ENCODE measurements at regions not wholly inside any gene's neighbourhood (a gene's known extent, or its start where the extent isn't known, plus 50 kb on each side); places are given as distances from the start of the nearest gene placed in this dataset.

DNA sequence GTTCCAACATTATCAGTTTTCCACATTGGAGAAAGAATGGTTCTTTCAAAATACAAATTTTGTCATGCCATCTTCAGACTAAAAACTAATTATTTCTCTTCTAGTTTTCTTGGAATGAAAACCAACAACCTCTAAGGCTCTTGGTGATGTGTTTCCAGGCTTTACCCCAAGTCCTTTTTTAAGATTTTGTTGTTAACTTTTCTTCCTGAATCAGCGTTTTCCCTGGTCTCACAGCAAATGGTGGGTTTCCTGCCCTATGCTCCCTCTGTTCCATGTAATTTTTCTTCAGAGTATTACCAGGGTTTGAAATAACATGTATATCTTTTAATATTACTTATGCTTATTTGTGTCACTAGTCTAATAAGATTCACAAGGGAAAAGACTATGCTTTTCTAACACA lies 1311.9 kb downstream of the LRFN5 start (continued):
- TF ChIP-seq SREBF2 (IDR thresholded peaks at IDR 0.05): no peak
- no peak for TF ChIP-seq JUN (IDR thresholded peaks at IDR 0.05)
- TF ChIP-seq RFX5 (IDR thresholded peaks at IDR 0.05): no peak
- TF ChIP-seq, protein P1, sequence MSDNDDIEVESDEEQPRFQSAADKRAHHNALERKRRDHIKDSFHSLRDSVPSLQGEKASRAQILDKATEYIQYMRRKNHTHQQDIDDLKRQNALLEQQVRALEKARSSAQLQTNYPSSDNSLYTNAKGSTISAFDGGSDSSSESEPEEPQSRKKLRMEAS (IDR thresholded peaks at IDR 0.05): no peak
- no peak for TF ChIP-seq MAFK (IDR thresholded peaks at IDR 0.05; ENCODE audit: partially characterized antibody)

DNA sequence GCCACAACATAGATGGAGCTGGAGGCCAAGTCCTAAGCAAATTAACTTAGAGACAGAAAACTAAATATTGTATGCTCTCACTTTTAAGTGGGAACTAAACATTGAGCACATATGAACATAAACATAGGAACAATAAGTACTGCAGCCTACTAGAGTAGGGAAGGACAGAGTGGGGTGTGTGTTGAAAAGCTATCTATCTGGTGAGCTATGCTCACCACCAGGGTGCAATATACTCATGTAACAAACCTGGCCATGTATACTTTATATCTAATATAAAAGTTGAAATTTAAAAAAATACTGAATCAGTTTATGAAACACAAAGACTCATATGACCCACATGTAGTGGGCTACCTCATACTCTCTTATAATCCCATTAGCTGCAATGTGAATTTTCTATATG lies 1305.0 kb downstream of the LRFN5 start:
- Histone ChIP-seq H3K4me2 (no peak overlapping the region), H3K4me1 (no peaks in the 10 kb centered on the region), H3K9me3 (no peaks in the 10 kb centered on the region), H3K27ac (no peak overlapping the region), H3K4me3 (no peak overlapping the region)
- ATAC-seq (no peak), FAIRE-seq (no peak), DNase-seq (ENCODE audit: low read depth in 1 of 2, low spot score in 1 of 2) (peak in 1 of 2 experiments; percentile 2)
- POLR2A ChIA-PET: no interaction called here
- CTCF ChIA-PET: interaction anchor here (1.2 kb wide), 1 partner anchor 543 kb away, joined by 3 read pairs; no protein-coding TSS in a partner anchor
- TF ChIP-seq TP53 (CRISPR knock-in tag; IDR thresholded peaks at IDR 0.05): no peak
- TF ChIP-seq, protein P2, sequence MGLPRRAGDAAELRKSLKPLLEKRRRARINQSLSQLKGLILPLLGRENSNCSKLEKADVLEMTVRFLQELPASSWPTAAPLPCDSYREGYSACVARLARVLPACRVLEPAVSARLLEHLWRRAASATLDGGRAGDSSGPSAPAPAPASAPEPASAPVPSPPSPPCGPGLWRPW (IDR thresholded peaks at IDR 0.05): no peak
- TF ChIP-seq, protein P1 (IDR thresholded peaks at IDR 0.05): no peak
- no peak for TF ChIP-seq BHLHE40 (IDR thresholded peaks at IDR 0.05; ENCODE audit: low read depth, low read length)
- no peak for TF ChIP-seq JUNB (IDR thresholded peaks at IDR 0.05)
- no peak for TF ChIP-seq FOSL2 (IDR thresholded peaks at IDR 0.05)
- TF ChIP-seq FOSL2 (CRISPR knock-in tag; IDR thresholded peaks at IDR 0.05): no peak
- no peak for TF ChIP-seq ZC3H11A (IDR thresholded peaks at IDR 0.05)
- TF ChIP-seq RNF2 (IDR thresholded peaks at IDR 0.05; ENCODE audit: borderline replicate concordance, low read depth): no peak
- TF ChIP-seq ZNF302 (CRISPR knock-in tag; IDR thresholded peaks at IDR 0.05): no peak
- TF ChIP-seq RFX5 (IDR thresholded peaks at IDR 0.05): no peak
- TF ChIP-seq HEYL (CRISPR knock-in tag; IDR thresholded peaks at IDR 0.05): no peak
- no peak for TF ChIP-seq MAFK (IDR thresholded peaks at IDR 0.05; ENCODE audit: partially characterized antibody)
- 0 out of 3 replicates have a peak, but pooled peaks have one; percentile 19 for TF ChIP-seq SMC3 (IDR thresholded peaks at IDR 0.05)
- TF ChIP-seq HDAC2 (IDR thresholded peaks at IDR 0.05): no peak
- TF ChIP-seq, protein P3, sequence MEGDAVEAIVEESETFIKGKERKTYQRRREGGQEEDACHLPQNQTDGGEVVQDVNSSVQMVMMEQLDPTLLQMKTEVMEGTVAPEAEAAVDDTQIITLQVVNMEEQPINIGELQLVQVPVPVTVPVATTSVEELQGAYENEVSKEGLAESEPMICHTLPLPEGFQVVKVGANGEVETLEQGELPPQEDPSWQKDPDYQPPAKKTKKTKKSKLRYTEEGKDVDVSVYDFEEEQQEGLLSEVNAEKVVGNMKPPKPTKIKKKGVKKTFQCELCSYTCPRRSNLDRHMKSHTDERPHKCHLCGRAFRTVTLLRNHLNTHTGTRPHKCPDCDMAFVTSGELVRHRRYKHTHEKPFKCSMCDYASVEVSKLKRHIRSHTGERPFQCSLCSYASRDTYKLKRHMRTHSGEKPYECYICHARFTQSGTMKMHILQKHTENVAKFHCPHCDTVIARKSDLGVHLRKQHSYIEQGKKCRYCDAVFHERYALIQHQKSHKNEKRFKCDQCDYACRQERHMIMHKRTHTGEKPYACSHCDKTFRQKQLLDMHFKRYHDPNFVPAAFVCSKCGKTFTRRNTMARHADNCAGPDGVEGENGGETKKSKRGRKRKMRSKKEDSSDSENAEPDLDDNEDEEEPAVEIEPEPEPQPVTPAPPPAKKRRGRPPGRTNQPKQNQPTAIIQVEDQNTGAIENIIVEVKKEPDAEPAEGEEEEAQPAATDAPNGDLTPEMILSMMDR (IDR thresholded peaks at IDR 0.05): peak; percentile 20; the same call in 1 of the 3 replicates
- peak; percentile 32 to 35; a peak in 2 of 5 replicates for TF ChIP-seq RAD21 (conservative IDR thresholded peaks at IDR 0.05 in 1 of 2, IDR thresholded peaks at IDR 0.05 in 1 of 2)
- TF ChIP-seq GATA3 (IDR thresholded peaks at IDR 0.05; ENCODE audit: borderline replicate concordance): no peak
- TF ChIP-seq, protein P4, sequence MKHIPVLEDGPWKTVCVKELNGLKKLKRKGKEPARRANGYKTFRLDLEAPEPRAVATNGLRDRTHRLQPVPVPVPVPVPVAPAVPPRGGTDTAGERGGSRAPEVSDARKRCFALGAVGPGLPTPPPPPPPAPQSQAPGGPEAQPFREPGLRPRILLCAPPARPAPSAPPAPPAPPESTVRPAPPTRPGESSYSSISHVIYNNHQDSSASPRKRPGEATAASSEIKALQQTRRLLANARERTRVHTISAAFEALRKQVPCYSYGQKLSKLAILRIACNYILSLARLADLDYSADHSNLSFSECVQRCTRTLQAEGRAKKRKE (CRISPR knock-in tag; IDR thresholded peaks at IDR 0.05; ENCODE audit: low read depth): no peak
- no peak for TF ChIP-seq CHD4 (IDR thresholded peaks at IDR 0.05; ENCODE audit: borderline replicate concordance)
- TF ChIP-seq, protein P5, sequence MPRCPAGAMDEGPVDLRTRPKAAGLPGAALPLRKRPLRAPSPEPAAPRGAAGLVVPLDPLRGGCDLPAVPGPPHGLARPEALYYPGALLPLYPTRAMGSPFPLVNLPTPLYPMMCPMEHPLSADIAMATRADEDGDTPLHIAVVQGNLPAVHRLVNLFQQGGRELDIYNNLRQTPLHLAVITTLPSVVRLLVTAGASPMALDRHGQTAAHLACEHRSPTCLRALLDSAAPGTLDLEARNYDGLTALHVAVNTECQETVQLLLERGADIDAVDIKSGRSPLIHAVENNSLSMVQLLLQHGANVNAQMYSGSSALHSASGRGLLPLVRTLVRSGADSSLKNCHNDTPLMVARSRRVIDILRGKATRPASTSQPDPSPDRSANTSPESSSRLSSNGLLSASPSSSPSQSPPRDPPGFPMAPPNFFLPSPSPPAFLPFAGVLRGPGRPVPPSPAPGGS (IDR thresholded peaks at IDR 0.05): no peak

DNA sequence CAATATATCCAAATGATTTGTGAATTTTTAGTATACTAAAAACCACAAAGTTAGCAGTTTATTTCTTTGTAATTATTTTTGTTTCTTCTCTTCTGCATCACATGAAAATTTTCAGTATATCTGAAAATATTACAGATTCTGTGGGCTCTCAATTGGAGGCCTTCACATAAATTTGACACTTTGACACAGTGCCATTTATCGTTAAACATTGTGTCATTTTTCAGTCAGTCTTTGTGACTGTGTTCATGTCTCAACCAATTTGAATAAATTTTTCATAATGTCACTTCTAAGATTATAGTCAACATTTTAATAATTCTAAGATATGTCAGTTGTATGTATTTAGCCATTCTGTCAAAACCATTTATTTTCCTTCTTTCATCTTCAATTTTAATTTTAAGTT lies 1303.0 kb downstream of the LRFN5 start:
- POLR2A ChIA-PET: no interaction called here
- 30% methylated on average over 1 of the region's 1 CpG for WGBS (ENCODE audit: missing lambda C conversion rate)
- Histone ChIP-seq H3K27ac (no peak overlapping the region), H3K4me1 (no peaks in the 10 kb centered on the region), H3K4me2 (no peak overlapping the region), H3K4me3 (no peak overlapping the region), H3K9me3 (no peaks in the 10 kb centered on the region)
- no peak for ATAC-seq
- DNase-seq (ENCODE audit: low read depth in 1 of 2, low spot score in 1 of 2): no peak
- no peak for FAIRE-seq
- CTCF ChIA-PET: no interaction called here
- TF ChIP-seq POLR2AphosphoS2 (conservative IDR thresholded peaks at IDR 0.05; ENCODE audit: low read length) (no peak), RCOR1 (IDR thresholded peaks at IDR 0.05; ENCODE audit: low read depth, low read length) (no peak), HDAC2 (IDR thresholded peaks at IDR 0.05) (no peak)
